KG1 (cell line): ENCODE measurements at regions not wholly inside any gene's neighbourhood (a gene's known extent, or its start where the extent isn't known, plus 50 kb on each side); places are given as distances from the start of the nearest gene placed in this dataset.
A peak's percentile ranks its signal among the peaks of the same experiment; 100 is the strongest.
"Not testable (repeated sequence)": the region's sequence is repeated elsewhere in the genome, so short reads cannot be mapped to it uniquely, and the experiment has no call there.

ENCODE experiments used
- DNase-seq: peaks from one replicate; lab custom pipeline; 2025; lab: John Stamatoyannopoulos, UW

DNA sequence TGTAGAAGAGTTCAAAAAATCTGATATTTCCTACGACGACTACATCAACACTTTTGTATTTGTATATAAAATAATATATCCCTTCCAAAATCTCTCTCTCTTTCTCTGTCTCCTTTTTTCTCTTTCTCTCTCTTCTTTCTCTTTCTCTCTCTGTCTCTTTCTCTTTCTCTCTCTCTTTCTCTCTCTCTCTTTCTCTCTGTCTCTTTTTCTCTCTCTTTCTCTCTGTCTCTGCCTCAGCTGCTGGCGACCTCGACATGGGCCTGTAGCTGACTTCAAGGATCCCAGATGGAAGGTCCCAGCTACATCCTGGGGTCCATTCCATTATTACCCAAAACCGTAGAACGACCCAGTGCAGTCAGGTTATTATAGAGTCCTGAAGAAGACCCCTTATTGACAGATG is 90.0 kb downstream of the CD24 start:
- no peak for DNase-seq

DNA sequence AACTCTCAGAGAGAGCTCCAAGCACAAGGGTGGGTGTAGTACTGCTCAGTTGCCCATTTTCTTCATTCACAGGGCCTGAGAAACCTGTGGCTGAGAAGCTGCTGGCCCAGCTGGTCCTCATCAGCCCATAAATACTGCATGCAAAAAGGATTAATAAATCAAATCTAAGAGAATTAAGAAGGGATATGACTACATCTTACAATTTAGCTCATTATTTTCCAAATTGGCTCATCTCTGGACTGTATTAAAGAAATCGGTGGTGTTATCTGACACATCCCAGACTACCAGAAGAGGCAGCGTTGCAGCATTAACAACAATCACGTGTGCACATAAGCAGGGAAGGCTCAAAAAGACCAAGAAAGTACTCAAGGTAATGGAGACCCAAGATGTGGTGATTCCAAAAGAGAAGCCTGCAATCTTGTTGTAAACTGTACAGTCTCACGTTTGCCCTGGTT is 90.7 kb downstream of the CD24 start:
- no peak for DNase-seq

DNA sequence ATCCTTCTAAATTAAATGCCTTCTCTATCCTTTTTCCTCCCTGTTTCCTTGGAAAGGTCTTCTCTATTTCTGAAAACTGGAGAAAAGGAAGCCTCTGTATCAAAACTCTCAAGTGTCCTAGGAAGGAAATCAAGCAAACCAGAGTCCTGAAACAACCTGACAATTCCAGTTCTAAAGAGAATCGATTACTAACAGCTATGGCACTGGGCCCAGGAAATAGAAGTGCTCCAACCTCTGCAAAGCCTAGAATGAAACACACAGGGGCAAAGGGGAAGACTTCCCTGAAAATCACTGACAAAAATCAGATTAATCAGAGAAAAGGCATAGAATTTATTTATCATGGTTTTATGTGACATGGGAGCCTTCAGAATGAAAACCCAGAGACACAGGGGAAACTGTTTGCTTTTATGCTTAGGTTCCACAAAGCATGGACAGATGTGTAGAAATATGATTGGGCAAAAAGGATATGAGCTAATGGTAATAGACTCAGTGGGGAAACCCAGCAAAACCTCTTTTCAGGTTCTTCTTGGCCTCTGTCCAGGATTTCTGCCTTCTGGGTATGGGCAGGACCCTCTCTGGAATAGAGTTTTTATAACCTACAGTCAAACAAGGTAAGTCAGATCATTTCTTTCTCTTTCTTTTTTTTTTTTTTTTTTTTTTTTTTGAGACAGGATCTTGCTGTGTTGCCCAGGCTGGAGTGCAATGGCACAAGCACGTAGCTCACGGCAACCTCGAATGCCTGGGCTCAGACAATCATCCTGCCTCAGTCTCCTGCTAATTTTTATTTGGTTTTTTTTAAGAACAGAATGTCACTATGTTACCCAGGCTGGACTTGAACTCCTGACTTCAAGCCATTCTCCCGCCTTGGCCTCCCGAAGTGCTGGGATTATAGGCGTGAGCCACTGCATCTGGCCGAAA is 91.7 kb downstream of the CD24 start:
- DNase-seq: no peak

DNA sequence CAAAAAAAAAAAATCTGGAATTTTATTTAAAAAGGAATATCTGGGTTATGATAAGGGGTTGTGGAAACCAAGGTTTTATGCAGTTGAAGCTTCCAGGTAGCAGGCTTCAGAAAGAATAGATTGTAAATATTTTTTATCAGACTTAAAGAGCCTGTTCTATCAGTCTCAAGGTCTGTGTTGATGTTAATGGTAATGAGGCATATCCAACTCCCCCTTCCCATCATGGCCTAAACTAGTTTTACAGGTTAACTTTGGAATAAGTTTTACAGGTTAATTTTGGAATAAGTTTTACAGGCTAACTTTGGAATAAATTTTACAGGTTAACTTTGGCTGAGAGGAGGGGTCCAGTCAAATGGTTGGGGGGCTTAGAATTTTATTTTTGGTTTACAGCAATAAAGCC is 92.4 kb downstream of the CD24 start:
- DNase-seq: no peak

DNA sequence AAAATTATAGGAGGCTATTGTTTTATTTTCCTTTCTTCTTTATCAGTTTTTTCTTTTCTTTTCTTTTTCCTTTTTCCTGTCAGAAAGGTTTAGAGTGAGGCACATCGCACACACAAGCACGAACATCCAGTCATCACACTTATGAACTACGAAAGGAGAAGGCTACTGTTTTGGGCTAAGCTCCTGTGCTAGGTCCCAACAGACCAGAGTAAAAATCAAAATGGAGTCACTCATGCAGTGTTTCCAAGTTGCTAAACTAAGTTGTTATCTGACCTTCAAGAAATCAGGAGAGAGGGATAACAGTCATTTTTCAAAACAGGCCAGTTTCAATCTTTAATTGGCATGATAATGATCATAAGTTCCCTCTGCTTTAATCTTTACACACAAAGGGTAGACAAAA is 93.6 kb downstream of the CD24 start:
- DNase-seq: no peak

DNA sequence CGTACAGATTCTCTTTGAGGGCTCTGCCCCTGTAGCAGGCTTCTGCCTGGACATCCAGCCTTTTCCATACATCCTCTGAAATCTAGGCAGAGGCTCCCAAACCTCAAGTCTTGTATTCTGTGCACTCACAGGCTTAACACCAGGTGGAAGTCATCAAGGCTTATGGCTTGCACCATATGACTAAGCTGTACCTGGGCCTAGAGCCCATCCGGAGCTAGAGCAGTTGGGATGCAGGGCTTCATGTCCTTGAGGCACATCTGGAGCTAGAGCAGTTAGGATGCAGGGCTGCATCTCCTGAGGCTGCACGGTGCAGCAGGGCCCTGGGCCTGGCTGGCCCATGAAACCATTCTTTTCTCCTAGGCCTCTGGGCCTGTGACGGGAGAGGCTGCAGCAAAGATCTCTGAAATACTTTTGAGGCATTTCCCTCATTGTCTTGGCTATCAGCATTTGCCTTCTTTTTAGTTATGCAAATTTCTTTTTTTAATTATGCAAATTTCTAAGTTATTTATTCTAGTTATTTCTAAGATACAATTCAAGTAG is 98.7 kb downstream of the CD24 start:
- DNase-seq: no peak

DNA sequence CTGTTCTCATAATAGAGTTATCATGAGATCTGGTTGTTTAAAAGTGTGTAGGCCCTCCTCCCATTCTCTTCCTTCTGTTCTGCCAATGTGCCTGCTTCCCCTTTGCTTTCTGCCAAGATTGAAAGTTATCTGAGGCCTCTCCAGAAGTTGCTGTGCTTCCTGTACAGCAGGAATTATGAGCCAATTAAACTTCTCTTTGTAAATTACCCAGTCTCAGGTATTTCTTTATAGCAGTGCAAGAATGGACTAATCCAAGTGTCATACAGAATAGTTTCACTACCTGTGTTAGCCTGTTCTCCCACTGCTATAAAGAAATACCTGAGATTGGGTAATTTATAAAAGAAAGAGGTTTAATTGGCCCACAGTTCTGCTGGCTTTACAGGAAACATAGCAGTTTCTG is 100.0 kb downstream of the CD24 start:
- DNase-seq: no peak

DNA sequence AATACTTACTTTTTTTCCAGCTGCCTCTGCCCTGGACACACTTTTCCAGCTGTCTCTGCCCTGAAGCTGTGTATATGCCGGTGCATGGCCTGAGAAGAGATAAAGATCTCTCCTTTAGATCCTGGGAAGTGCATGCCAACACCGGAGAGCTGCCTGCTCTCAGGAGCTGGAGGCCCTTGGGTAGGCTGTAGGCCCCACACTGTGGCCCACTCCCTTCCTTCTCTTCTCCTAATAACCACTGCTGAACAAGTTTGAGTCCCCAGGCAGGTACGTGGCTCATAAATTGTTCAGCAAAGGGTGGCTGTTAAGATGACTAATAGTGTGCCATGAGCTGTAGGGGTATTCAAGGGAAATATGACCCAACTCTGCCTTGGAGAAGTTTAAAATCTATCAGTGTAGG is 102.5 kb downstream of the CD24 start:
- no peak for DNase-seq

DNA sequence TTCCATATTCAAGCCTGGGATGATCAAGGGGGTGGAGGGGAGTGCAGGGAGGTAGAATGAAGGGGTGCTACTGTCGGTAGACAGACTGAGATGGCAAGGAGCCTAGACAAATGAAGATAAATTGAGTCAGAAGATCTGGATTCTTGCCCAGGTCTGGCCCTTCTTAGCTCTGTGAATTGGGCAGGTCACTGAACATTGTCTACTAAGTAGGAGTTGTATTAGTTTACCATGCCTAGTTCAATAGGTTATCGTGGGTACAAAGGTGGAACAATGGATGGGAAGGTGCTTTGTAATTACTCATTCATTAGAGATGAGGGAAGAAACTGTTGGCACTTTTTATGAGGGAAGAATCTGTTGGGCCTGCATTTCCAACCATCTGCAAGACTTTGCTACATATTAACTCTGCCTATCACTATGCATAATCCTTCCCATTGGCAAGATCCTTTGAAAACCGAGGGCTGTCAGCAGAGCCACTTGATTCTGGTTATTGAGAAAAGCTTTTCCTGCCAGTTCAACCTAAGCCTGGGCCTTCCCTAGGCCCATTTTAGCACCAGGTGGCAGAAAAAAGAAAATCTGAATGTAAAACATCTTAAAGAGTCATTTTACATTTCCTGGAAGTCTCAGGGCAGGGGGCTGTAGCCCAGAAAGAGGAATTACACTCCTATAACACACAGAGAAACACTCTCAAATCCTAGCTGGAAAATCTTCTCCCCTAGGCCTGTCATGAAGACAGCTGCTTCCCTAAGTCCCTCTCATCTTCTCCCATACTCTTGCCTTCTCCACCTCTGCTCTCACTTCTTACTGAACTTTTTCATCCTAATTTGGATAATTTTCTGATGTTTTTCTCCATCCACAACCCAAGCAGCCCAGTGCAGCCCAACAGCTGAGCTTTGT is 103.5 kb downstream of the CD24 start:
- no peak for DNase-seq

DNA sequence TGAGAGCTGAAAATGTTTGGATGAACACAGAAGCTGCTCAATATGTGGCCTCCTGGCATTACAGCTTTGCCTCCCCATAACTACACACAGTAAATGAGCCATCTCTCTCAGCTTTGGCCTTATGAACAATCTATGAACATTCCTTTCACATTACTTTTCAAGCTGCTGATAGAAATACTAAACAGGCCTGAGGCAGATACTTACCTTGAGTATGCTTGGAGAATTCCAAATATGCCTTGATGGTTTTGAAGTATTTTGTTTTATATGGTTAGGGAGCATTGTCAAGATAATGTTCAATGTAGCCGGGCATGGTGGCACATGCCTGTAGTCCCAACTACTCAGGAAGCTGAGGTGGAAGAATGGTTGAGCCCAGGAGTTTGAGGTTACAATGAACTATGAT is 104.5 kb downstream of the CD24 start:
- no peak for DNase-seq

DNA sequence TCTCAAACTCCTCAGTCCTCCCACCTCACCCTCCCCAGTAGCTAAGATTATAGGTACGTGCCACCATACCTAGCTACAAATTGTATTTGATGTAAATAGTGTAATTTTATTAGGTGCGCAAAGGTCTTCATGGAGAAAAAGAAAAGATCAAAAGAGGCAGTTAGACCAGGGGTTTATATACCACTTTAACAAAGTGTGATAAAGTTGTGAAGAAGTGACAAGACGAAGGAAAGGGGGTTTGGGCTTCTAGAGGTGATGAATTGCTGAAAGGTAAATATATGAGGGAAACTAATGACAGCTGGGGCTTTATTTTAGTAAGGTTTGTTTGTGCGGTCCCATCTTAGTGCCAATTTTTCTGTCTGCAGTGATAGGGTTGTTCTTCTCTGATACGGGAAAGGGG is 105.3 kb downstream of the CD24 start:
- no peak for DNase-seq

DNA sequence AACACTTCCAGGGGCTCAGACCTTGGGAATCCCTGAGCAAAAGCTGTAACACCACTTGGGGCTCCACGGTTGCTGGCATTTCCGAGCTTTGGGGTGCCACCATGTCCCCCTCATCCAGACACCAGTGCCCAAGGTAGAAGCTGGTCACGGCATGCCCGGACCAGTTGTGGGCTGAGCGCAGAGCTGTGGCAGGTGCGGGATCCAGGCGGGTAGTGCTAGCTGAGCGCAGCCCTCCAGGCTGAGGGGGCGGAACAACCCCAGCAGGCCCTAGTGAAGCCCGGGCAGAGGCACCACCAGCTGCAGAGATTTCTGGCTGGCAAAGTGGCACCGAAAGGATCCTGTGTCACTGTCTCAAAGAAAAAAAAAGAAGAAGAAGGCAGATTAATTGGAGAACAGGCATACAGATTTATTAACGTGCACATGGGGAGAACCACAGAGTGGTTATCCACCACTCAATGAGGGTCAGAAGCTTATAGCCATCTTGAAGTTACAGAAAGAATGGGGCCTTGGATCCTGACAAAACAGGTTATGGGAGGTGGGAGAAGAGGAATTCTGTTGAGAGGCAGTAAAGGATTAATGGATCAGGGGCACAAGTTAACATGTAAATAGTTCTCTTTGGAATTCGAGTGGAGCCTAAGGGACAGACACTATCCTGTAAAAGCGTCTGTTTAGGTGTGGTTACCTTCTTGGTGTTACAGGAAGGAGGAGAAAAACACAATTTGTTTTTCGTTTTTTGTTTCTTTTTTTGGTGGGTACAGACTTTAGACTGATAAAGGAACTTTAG is 107.5 kb downstream of the CD24 start:
- no peak for DNase-seq

DNA sequence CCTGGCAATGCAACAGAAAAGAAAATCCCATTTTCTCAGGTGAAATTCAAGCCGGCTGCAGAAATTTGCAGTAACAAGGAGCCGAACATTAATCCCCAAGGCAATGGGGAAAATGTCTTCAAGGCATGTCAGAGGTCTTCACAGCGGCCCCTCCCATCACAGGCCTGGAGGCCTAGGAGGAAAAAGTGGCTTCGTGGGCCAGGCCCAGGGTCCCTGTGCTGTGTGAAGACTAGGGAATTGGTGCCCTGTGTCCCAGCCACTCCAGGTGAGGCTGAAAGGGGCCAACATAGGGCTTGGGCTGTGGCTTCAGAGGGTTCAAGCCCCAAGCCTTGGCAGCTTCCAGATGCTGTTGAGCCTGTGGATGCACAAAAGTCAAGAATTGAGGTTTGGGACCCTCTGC is 111.7 kb downstream of the CD24 start:
- DNase-seq: no peak

DNA sequence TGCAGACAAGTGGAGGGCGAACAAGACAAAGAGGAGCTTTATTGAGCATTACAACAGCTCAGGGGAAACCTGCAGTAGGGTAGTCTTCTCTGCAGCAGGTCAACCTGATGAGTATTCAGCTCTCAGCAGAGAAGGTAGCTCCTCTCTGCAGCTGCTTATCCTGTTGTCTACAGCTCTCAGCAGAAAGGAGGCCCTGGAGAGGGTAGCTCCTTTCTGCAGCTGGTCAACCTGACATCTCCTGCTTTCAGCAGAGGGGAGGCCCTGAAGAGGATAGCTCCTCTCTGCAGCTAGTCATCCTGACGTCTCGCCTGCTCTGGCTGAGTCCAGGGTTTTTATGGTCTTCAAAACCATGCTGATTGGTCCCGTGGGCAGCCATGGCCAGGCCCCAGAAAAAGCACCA is 113.6 kb downstream of the CD24 start:
- no peak for DNase-seq

DNA sequence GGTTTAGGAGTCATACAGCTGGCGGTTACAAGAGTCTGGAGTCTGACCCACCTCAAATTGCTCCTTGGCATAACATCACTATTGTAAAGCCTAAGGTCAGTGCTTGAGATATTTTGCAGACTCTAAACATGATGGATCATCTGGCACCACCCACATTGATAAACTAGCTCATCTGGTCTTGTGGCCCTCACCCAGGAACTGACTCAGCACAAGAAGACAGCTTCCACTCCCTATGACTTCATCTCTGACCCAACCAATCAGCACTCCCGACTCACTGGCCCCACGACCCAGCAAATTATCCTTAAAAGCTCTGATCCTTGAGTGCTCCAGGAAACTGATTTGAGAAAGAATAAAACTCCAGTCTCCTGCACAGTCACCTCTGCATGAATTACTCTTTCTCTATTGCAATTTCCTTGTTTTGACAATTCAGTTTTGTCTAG is 115.9 kb downstream of the CD24 start:
- DNase-seq: no peak

DNA sequence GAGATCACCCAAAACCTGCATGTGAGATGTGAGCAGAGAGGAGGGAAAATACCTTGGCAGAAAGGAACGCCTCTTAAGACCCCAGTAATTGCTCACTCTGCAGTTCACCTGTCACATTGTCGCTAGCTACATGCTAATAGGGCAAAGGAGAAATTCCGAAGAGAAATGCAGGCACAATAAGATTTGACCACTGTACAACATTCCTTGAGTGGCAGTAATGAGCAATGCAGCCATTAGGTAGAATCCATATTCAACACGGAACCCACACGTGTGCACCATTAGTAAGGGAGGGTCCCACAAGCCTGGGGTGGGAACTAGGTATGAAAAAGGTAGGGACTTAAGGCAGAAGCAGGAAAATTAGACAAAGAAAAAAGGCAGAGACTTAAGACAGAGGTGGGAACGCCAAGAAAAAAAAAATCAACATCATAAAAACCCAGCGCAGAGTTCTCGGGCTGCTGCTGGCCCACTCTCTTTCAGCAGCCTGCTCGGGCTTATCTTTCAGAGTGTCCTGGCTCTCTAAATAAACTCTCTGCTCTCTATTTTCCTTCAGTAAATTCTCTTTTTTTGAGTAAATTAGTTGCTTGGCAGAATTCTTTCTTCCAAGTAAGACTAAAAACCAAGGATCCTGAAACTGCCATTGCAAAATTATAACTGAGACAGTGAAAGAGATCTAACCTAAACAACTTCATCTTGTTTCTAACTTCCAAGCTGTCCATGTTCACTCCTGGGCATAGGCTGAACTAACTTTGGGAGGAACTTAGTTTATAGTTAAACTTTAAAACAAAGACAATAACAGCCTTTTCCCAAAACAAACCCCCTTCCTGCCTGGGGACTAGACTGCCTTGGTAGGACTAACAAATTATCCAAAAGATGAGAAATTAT is 116.5 kb downstream of the CD24 start:
- DNase-seq: no peak

DNA sequence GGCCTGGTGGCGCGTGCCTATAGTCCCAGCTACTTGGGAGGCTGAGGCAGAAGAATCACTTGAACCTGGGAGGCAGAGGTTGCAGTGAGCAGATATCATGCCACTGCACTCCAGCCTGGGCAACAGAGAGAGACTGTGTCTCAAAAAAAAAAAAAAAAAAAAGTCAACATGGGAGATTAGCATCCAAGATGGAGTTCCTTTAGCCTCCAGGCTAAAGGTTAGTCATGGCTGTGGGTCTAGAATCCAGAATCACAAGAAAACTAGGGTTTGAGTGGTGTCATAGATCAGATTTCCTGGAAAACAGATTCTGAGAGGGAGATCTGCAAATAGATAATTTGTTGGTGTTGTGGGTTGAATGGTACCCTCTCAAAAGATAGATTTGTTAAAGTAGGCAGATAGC is 117.2 kb downstream of the CD24 start:
- DNase-seq: not testable (repeated sequence)

DNA sequence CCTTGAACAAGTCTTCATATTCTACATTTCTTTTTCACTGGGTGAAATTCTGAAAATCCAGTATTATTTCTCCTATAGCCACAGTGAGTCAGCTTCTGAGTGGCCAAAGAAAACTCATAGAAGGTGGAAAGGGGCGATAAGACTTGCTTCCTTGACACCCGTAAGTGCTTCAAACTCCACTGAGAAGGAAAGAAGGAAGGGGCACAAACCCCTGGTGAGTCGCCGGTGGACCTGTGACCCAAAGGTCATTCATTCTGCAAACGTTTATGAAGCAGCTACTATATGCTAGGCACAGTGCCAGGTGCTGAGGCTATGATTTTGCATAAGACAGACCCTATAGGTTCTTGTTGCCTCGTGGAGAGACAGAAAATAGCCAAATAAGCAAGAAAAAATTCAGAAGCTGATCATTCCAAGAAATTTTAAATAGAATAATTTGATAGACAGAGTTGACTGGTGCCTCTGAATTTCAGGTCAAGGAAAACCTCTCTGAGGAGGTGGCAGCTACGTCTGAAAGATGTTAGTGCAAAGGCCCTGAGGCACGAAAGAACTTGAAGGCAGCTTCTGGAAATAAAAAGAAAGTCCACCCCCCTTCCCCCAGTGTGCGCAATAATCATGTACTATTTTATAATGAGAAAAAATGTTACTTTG is 118.2 kb downstream of the CD24 start:
- no peak for DNase-seq

DNA sequence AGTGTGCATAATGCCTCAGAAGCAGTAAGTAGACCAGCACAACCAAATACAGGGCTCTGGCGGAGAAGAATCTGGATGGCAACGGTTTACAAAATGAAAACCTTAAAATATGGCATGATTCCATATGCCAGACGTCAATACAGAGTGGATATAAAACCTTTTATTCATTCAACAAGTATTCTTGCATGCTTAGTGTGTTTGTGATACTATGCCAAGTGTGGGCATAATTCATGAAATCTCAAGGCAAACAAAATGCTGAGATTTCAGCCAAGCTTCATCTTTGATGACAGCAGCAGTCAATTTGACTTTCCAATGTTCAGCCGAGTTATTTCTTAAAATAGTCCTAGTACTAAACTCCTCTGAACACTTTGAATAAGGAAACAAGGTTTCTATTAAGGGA is 119.4 kb downstream of the CD24 start:
- no peak for DNase-seq

DNA sequence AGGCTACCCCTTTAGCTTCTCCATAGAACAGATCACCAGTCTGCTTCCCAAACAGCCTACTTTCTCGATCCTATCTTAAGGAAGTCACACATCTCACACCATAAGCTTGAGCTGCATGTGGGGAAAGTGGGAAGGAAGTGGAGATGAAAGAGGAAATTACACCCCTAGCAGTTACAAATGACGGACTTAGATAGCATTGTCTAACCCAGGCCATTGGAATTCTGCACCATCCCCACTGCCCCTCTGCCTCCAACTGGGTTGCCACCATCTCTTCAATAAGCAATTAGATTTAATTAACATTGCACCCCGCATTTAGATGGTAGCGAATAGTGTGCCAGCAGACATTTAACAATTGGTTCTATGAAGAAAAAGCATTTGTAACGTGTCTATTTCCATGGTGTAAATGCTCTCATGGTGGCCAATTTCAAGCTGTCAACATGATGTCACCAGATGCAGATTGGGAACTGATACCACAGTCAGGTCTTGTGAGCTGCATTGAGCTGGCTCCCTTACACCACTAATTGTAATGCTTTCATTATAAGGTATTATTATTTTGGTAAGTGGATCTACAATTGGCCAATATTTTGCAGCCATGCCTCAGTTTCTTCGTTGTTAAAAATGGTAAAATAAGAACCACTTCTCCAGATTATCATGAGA is 124.7 kb downstream of the CD24 start:
- peak; percentile 36 for DNase-seq
